DOHH2 (cell line): ENCODE measurements at regions not wholly inside any gene's neighbourhood (a gene's known extent, or its start where the extent isn't known, plus 50 kb on each side); places are given as distances from the start of the nearest gene placed in this dataset.

Experiments used
- H3F3A ChIP-seq: fragments of 200-600 bp; sonication (generic), shearing (Covaris generic); 2 replicates; pipeline ENCODE4 v1.6.0; 2016; ENCODE audit warnings: antibody characterized with exemption, mild to moderate bottlenecking; ENCODE audit not compliant: control insufficient read depth, insufficient read depth
- H3K27ac ChIP-seq: fragments of 200-600 bp; sonication (generic); 2 replicates; pipeline ENCODE4 v1.5.1; 2014; ENCODE audit warnings: low read depth, mild to moderate bottlenecking, low read length, moderate library complexity
- H3K27me3 ChIP-seq: fragments of 200-600 bp; sonication (generic); 2 replicates; pipeline ENCODE4 v1.6.1; 2014; ENCODE audit warnings: mild to moderate bottlenecking, low read length, mixed read lengths; ENCODE audit not compliant: control insufficient read depth
- H3K36me3 ChIP-seq: fragments of 200-600 bp; sonication (generic); 2 replicates; pipeline ENCODE4 v1.6.1; 2014; ENCODE audit warnings: mild to moderate bottlenecking, low read length, moderate library complexity, mixed read lengths; ENCODE audit not compliant: control insufficient read depth
- H3K4me1 ChIP-seq: fragments of 200-600 bp; sonication (generic); 2 replicates; pipeline ENCODE4 v1.6.1; 2014; ENCODE audit warnings: mild to moderate bottlenecking, low read length, mixed read lengths; ENCODE audit not compliant: control insufficient read depth
- H3K4me2 ChIP-seq: fragments of 200-600 bp; sonication (generic); 2 replicates; pipeline ENCODE4 v1.6.0; 2014; ENCODE audit warnings: mild to moderate bottlenecking, low read length, moderate library complexity
- H3K4me3 ChIP-seq: fragments of 200-600 bp; sonication (generic); 2 replicates; pipeline ENCODE4 v1.5.1; 2014; ENCODE audit warnings: mild to moderate bottlenecking, low read length, mixed read lengths
- H3K79me2 ChIP-seq: fragments of 200-600 bp; sonication (generic); 2 replicates; pipeline ENCODE4 v1.6.1; 2014; ENCODE audit warnings: mild to moderate bottlenecking, low read length, mixed read lengths; ENCODE audit not compliant: control insufficient read depth
- H3K9me2 ChIP-seq: fragments of 200-600 bp; sonication (generic); replicated peaks from 2 replicates; pipeline ENCODE4 v1.6.1; 2014; ENCODE audit warnings: mild to moderate bottlenecking, low read length, mixed read lengths; ENCODE audit not compliant: control insufficient read depth
- H3K9me3 ChIP-seq: fragments of 200-600 bp; sonication (generic); 2 replicates; pipeline ENCODE4 v1.6.1; 2014; ENCODE audit warnings: antibody characterized with exemption, low read length, mixed read lengths; ENCODE audit not compliant: control insufficient read depth, insufficient read depth
- H4K20me1 ChIP-seq: fragments of 200-600 bp; sonication (generic); 2 replicates; pipeline ENCODE4 v1.6.0; 2014; ENCODE audit warnings: low read depth, mild to moderate bottlenecking, antibody characterized with exemption, low read length, moderate library complexity; ENCODE audit not compliant: control insufficient read depth, insufficient read depth
- CTCF ChIP-seq: fragments of 200-600 bp; sonication (generic); IDR thresholded peaks from one replicate; pipeline ENCODE4 v1.5.1; 2014; ENCODE audit warnings: antibody characterized with exemption, mild to moderate bottlenecking, low read depth, low read length; ENCODE audit not compliant: poor library complexity, severe bottlenecking
- EZH2phosphoT487 ChIP-seq: fragments of 200-600 bp; sonication (generic); IDR thresholded peaks from 2 replicates; pipeline ENCODE4 v1.6.1; 2017; ENCODE audit warnings: borderline replicate concordance, mild to moderate bottlenecking, antibody characterized with exemption, low read length, moderate library complexity, mixed read lengths

- no peaks in the 10 kb centered on the region for H4K20me1 ChIP-seq
- no peaks in the 10 kb centered on the region for H3K9me3 ChIP-seq
- no peak overlapping the region for H3K27ac ChIP-seq
- no peaks in the 10 kb centered on the region for H3F3A ChIP-seq
- TF ChIP-seq CTCF = no peak
- TF ChIP-seq EZH2phosphoT487 = no peak
- H3K27me3 ChIP-seq = peaks cover 7% of the 10 kb centered on the region; the same call in 1 of the 2 replicates
- no peaks in the 10 kb centered on the region for H3K79me2 ChIP-seq
- no peak overlapping the region for H3K4me3 ChIP-seq
- H3K9me2 ChIP-seq = no peaks in the 10 kb centered on the region
- no peaks in the 10 kb centered on the region for H3K4me1 ChIP-seq
- H3K4me2 ChIP-seq = no peak overlapping the region
- H3K36me3 ChIP-seq = no peaks in the 10 kb centered on the region
Observed at GRCh38 chr9:107175816-107176435, 107.2 kb upstream of the RAD23B start.

GRCh38 chr9:107176436-107177151 is 106.5 kb upstream of the RAD23B start:
- Histone ChIP-seq H3K4me2 (no peak overlapping the region), H3K36me3 (no peaks in the 10 kb centered on the region), H4K20me1 (no peaks in the 10 kb centered on the region), H3K27me3 (peaks cover 7% of the 10 kb centered on the region; the same call in 1 of the 2 replicates), H3K79me2 (no peaks in the 10 kb centered on the region), H3K9me3 (no peaks in the 10 kb centered on the region), H3K4me3 (no peak overlapping the region), H3K27ac (no peak overlapping the region), H3K4me1 (no peaks in the 10 kb centered on the region), H3K9me2 (no peaks in the 10 kb centered on the region), H3F3A (no peaks in the 10 kb centered on the region)
- TF ChIP-seq EZH2phosphoT487 (no peak), CTCF (no peak)

DNA sequence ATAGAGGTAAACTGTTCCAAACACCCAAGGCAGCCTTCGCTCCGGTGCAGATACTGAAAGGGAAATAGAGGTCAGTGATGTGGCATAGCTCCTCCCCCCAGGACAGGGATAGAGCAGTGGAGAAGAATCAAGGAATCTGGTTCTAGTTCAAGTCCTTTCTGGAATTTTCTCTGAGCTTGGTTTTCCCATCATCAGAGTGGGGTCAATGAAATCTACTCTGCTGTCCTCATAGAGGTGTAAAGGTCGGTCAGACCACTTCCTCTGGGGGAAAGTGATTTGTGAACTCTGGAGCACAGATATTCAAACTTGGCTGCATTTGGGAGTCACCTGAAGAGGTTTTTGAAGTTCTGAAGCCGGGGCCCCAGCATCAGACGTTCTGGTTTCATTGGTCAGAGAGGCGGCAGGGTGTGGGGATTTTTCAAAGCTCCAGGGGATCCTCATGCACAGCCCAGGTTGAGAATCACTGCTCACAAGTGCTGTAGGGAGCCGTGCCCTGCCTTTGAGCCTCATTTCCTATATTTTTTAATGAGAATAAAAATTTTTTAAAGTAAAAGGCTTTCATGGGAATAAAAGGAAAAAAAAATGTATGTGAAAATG is 105.7 kb upstream of the RAD23B start:
- Histone ChIP-seq H4K20me1 (no peaks in the 10 kb centered on the region), H3K27ac (no peak overlapping the region), H3K9me2 (no peaks in the 10 kb centered on the region), H3K4me3 (no peak overlapping the region), H3K4me2 (no peak overlapping the region), H3F3A (no peaks in the 10 kb centered on the region), H3K27me3 (peaks cover 7% of the 10 kb centered on the region; the same call in 1 of the 2 replicates), H3K36me3 (no peaks in the 10 kb centered on the region), H3K9me3 (no peaks in the 10 kb centered on the region), H3K4me1 (no peaks in the 10 kb centered on the region), H3K79me2 (no peaks in the 10 kb centered on the region)
- TF ChIP-seq EZH2phosphoT487 (no peak), CTCF (no peak)
